ENCODE measurements at regions not wholly inside any gene's neighbourhood (a gene's known extent, or its start where the extent isn't known, plus 50 kb on each side); places are given as distances from the start of the nearest gene placed in this dataset.

DNA sequence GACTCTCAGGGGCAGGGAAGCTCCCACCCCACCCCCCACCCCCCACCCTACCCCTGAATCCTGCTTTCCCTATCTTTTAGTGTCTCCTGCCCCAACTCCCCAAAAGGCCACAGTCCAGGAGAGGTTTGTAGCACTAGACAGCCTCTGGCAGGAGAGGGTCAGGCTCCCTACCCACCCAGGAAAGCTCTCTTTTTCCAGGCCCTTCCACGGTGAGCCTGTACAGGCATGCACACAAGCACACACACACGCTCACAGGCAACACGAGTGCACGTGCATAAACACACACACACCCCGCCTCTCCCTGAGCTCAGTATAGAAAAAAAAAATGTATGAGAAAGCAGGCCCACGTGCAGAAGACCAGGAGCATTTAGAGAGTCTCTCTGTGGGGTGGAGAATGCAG is 414.0 kb downstream of the MN1 start:
- no peak for TF ChIP-seq EZH2phosphoT487 (IDR thresholded peaks at IDR 0.05; ENCODE audit: low read length)
- TF ChIP-seq, protein P1, sequence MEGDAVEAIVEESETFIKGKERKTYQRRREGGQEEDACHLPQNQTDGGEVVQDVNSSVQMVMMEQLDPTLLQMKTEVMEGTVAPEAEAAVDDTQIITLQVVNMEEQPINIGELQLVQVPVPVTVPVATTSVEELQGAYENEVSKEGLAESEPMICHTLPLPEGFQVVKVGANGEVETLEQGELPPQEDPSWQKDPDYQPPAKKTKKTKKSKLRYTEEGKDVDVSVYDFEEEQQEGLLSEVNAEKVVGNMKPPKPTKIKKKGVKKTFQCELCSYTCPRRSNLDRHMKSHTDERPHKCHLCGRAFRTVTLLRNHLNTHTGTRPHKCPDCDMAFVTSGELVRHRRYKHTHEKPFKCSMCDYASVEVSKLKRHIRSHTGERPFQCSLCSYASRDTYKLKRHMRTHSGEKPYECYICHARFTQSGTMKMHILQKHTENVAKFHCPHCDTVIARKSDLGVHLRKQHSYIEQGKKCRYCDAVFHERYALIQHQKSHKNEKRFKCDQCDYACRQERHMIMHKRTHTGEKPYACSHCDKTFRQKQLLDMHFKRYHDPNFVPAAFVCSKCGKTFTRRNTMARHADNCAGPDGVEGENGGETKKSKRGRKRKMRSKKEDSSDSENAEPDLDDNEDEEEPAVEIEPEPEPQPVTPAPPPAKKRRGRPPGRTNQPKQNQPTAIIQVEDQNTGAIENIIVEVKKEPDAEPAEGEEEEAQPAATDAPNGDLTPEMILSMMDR (IDR thresholded peaks at IDR 0.05; ENCODE audit: low read length) = no peak
- Histone ChIP-seq H3K36me3 (replicated peaks; ENCODE audit: insufficient read depth, low read length) (no peaks in the 10 kb centered on the region), H3K4me2 (ENCODE audit: low read depth, low read length) (no peak overlapping the region), H3K27me3 (replicated peaks; ENCODE audit: insufficient read depth, low read length) (peaks cover 87% of the 10 kb centered on the region), H3K79me2 (ENCODE audit: low read length) (no peaks in the 10 kb centered on the region), H4K20me1 (ENCODE audit: insufficient read depth, low read length) (no peaks in the 10 kb centered on the region), H3F3A (ENCODE audit: insufficient read depth, low read length) (no peaks in the 10 kb centered on the region), H3K4me3 (ENCODE audit: low read length) (no peak overlapping the region), H3K4me1 (ENCODE audit: low read length) (no peaks in the 10 kb centered on the region), H3K9ac (ENCODE audit: low read length) (no peak overlapping the region), H3K9me2 (replicated peaks; ENCODE audit: insufficient read depth, low read length) (no peaks in the 10 kb centered on the region), H2AFZ (ENCODE audit: low read length) (no peak overlapping the region), H3K9me3 (replicated peaks; ENCODE audit: insufficient read depth, low read length) (no peaks in the 10 kb centered on the region), H3K27ac (ENCODE audit: low read length) (no peak overlapping the region)
- no peak for DNase-seq

DNA sequence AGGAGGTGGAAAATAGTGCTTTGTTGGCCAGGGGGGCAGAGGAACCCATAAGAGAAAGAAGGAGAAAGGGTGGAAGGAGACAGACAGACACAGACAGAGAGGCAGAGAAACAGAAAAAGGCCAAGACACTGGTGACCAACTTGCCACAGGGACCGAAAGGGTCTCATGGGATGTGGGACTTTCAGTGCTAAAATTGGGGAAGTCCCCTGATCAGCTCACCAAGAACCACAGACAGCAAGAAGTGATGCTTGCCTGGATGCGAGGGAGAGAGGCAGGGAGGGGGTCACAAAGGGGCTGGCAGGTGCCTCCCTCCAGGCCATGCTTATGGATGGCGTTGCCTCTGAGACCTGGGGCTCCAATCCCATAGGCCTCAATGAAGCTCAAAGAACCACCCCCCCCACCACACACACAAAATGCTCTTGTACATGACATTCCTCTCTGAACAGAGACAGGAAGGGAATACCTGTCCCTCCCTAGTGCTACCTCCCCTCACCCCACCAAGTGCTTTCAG is 413.4 kb downstream of the MN1 start:
- H3F3A ChIP-seq (ENCODE audit: insufficient read depth, low read length) = no peaks in the 10 kb centered on the region
- H3K4me3 ChIP-seq (ENCODE audit: low read length) = no peak overlapping the region
- H3K36me3 ChIP-seq (replicated peaks; ENCODE audit: insufficient read depth, low read length) = no peaks in the 10 kb centered on the region
- no peak overlapping the region for H3K9ac ChIP-seq (ENCODE audit: low read length)
- no peak overlapping the region for H2AFZ ChIP-seq (ENCODE audit: low read length)
- H3K79me2 ChIP-seq (ENCODE audit: low read length) = no peaks in the 10 kb centered on the region
- peaks cover 81% of the 10 kb centered on the region for H3K27me3 ChIP-seq (replicated peaks; ENCODE audit: insufficient read depth, low read length)
- no peak overlapping the region for H3K27ac ChIP-seq (ENCODE audit: low read length)
- H3K9me3 ChIP-seq (replicated peaks; ENCODE audit: insufficient read depth, low read length) = no peaks in the 10 kb centered on the region
- H4K20me1 ChIP-seq (ENCODE audit: insufficient read depth, low read length) = no peaks in the 10 kb centered on the region
- no peak for DNase-seq
- no peaks in the 10 kb centered on the region for H3K4me1 ChIP-seq (ENCODE audit: low read length)
- H3K9me2 ChIP-seq (replicated peaks; ENCODE audit: insufficient read depth, low read length) = no peaks in the 10 kb centered on the region
- TF ChIP-seq EZH2 (optimal IDR thresholded peaks at IDR 0.05; ENCODE audit: low read depth, low read length) = no peak
- TF ChIP-seq EZH2phosphoT487 (IDR thresholded peaks at IDR 0.05; ENCODE audit: low read length) = no peak
- TF ChIP-seq, protein P1 (IDR thresholded peaks at IDR 0.05; ENCODE audit: low read length) = no peak
- H3K4me2 ChIP-seq (ENCODE audit: low read depth, low read length) = no peak overlapping the region

GRCh38 chr22:27389727-27390075 is 411.9 kb downstream of the MN1 start:
- H3K4me3 ChIP-seq (ENCODE audit: low read length) = no peak overlapping the region
- H3K9ac ChIP-seq (ENCODE audit: low read length) = no peak overlapping the region
- no peaks in the 10 kb centered on the region for H3K9me2 ChIP-seq (replicated peaks; ENCODE audit: insufficient read depth, low read length)
- H3K9me3 ChIP-seq (replicated peaks; ENCODE audit: insufficient read depth, low read length) = no peaks in the 10 kb centered on the region
- H4K20me1 ChIP-seq (ENCODE audit: insufficient read depth, low read length) = no peaks in the 10 kb centered on the region
- TF ChIP-seq EZH2phosphoT487 (IDR thresholded peaks at IDR 0.05; ENCODE audit: low read length) = no peak
- TF ChIP-seq, protein P1 (IDR thresholded peaks at IDR 0.05; ENCODE audit: low read length) = no peak
- TF ChIP-seq EZH2 (optimal IDR thresholded peaks at IDR 0.05; ENCODE audit: low read depth, low read length) = no peak
- H3K4me2 ChIP-seq (ENCODE audit: low read depth, low read length) = no peak overlapping the region
- peaks cover 73% of the 10 kb centered on the region for H3K27me3 ChIP-seq (replicated peaks; ENCODE audit: insufficient read depth, low read length)
- H3K4me1 ChIP-seq (ENCODE audit: low read length) = no peaks in the 10 kb centered on the region
- H3K79me2 ChIP-seq (ENCODE audit: low read length) = no peaks in the 10 kb centered on the region
- DNase-seq = no peak
- H3F3A ChIP-seq (ENCODE audit: insufficient read depth, low read length) = no peaks in the 10 kb centered on the region
- H3K36me3 ChIP-seq (replicated peaks; ENCODE audit: insufficient read depth, low read length) = no peaks in the 10 kb centered on the region
- H2AFZ ChIP-seq (ENCODE audit: low read length) = no peak overlapping the region
- no peak overlapping the region for H3K27ac ChIP-seq (ENCODE audit: low read length)

All from MM.1S (cell line).